ENCODE measurements at regions not wholly inside any gene's neighbourhood (a gene's known extent, or its start where the extent isn't known, plus 50 kb on each side); places are given as distances from the start of the nearest gene placed in this dataset.

DNA sequence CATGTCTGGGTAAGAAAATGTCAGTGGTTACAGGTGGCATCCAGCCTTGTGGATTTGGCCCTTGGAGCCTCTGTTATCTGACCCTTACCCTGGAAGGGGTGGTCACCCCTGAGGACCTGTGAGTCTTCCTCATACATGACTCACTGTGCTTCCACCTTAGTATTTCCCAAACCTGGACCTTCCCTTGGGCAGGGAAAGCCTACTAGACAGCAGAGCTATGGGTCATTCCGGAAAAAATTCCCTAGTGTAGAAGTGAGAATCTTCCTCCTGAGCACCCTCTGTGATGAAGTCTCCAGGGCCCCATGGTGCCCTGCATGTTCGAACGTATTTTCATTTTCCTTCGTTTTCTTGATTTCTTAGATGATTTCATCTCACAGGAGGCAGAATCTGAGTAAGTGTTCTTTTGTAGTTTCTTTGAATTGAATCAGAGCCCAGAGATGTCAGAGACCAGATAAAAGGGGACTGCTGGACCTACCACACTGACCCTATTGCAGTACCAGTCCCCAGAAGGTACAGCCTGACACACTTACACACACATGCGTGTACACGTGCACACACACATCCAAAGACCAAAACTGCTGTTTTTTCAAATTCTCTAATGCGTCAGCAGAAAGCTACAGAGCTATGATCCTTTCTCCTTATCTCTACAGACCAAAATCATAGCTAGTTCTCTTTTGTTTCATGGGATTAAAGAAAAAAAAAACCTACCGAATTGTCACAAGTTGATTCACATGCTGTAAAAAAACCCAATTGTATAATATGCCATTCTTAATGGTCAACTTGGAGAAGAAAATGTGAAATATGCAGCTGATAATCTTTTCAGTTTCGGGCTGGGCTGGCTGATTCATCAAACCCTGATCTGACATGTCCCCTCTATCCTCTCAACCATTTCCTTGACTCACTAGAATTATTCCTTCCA, 50.5 kb upstream of the ARHGEF3 start:
- TF ChIP-seq, protein P1, sequence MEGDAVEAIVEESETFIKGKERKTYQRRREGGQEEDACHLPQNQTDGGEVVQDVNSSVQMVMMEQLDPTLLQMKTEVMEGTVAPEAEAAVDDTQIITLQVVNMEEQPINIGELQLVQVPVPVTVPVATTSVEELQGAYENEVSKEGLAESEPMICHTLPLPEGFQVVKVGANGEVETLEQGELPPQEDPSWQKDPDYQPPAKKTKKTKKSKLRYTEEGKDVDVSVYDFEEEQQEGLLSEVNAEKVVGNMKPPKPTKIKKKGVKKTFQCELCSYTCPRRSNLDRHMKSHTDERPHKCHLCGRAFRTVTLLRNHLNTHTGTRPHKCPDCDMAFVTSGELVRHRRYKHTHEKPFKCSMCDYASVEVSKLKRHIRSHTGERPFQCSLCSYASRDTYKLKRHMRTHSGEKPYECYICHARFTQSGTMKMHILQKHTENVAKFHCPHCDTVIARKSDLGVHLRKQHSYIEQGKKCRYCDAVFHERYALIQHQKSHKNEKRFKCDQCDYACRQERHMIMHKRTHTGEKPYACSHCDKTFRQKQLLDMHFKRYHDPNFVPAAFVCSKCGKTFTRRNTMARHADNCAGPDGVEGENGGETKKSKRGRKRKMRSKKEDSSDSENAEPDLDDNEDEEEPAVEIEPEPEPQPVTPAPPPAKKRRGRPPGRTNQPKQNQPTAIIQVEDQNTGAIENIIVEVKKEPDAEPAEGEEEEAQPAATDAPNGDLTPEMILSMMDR (IDR thresholded peaks at IDR 0.05; ENCODE audit: borderline replicate concordance, extremely low read depth, low read length, poor library complexity, severe bottlenecking), result no peak
- TF ChIP-seq EZH2 (IDR thresholded peaks at IDR 0.05; ENCODE audit: borderline replicate concordance, low read depth, low read length, severe bottlenecking), result no peak
